ENCODE measurements at regions not wholly inside any gene's neighbourhood (a gene's known extent, or its start where the extent isn't known, plus 50 kb on each side); places are given as distances from the start of the nearest gene placed in this dataset.

DNA sequence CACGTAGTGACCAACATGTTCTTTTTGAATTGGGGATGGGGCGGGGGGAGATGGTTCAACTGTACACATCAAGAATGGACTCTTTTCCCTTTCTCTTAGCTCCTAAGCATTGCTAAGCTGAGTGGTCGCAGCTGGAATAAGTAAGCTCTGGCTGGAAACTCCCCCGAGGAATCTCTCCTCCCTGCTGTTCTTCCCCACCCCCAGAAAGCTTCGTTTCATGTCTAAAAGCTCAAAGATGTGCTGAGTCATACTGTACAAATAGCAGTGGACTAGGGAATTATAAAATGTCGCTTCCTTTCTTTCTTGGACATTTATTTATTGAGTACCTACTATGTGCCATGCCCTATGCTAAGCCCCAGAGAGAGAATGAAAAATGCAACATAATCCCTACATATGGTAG is 191.1 kb upstream of the ADO start (continued):
- TF ChIP-seq, protein P1, sequence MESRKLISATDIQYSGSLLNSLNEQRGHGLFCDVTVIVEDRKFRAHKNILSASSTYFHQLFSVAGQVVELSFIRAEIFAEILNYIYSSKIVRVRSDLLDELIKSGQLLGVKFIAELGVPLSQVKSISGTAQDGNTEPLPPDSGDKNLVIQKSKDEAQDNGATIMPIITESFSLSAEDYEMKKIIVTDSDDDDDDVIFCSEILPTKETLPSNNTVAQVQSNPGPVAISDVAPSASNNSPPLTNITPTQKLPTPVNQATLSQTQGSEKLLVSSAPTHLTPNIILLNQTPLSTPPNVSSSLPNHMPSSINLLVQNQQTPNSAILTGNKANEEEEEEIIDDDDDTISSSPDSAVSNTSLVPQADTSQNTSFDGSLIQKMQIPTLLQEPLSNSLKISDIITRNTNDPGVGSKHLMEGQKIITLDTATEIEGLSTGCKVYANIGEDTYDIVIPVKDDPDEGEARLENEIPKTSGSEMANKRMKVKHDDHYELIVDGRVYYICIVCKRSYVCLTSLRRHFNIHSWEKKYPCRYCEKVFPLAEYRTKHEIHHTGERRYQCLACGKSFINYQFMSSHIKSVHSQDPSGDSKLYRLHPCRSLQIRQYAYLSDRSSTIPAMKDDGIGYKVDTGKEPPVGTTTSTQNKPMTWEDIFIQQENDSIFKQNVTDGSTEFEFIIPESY (IDR thresholded peaks at IDR 0.05; ENCODE audit: borderline replicate concordance, low read depth) = no peak
- TF ChIP-seq TCF12 (IDR thresholded peaks at IDR 0.05) (no peak), POLR2AphosphoS5 (IDR thresholded peaks at IDR 0.05; ENCODE audit: low read depth, low read length) (no peak), CHD2 (IDR thresholded peaks at IDR 0.05; ENCODE audit: low read length, partially characterized antibody) (no peak), TEAD4 (IDR thresholded peaks at IDR 0.05; ENCODE audit: borderline replicate concordance, insufficient read depth) (no peak), SMC3 (IDR thresholded peaks at IDR 0.05; ENCODE audit: low read depth, low read length) (no peak), TAF1 (IDR thresholded peaks at IDR 0.05; ENCODE audit: borderline replicate concordance, low read depth, low read length) (no peak), NFIC (IDR thresholded peaks at IDR 0.05; ENCODE audit: borderline replicate concordance) (no peak)

DNA sequence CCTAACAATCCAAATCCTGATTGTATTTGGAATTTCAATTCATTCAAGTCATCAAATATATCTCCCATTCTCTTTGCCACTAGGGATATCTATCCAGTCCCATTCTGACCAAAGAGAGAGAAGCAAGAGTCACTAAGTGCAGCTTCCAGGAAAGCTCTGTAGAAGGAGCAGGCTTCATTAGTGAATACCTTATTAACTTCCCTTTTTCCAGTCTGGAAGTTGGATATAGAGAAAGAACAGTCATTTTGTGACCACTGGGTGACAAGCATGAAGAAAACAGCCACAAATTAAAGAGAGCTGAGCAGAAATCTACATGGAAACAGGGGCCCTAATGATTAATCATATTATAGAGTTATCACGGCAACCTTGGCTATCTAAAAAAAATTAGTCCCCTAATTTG is 190.7 kb upstream of the ADO start:
- Histone ChIP-seq H4K20me1 (ENCODE audit: insufficient read depth) (no peaks in the 10 kb centered on the region), H3K4me1 (ENCODE audit: control insufficient read depth in 1 of 2, insufficient read depth in 2 of 2, low read depth in 1 of 2, low read length in 1 of 2) (peaks cover 0 to 5% of the 10 kb centered on the region in 2 experiments; a peak in 1 of 4 replicates), H3K9ac (no peak overlapping the region), H3K79me2 (ENCODE audit: insufficient read depth) (no peaks in the 10 kb centered on the region), H3K27ac (ENCODE audit: low read depth in 2 of 2, low read length in 1 of 2) (no peak overlapping the region), H3F3A (replicated peaks; ENCODE audit: insufficient read depth) (no peaks in the 10 kb centered on the region), H3K9me3 (no peaks in the 10 kb centered on the region), H3K9me2 (no peaks in the 10 kb centered on the region), H3K36me3 (replicated peaks in 1 of 2; ENCODE audit: control insufficient read depth in 1 of 2, insufficient read depth in 2 of 2, low read length in 1 of 2) (no peaks in the 10 kb centered on the region), H2AFZ (ENCODE audit: low read depth) (no peak overlapping the region), H3K4me3 (ENCODE audit: low read depth in 2 of 2, low read length in 1 of 2) (no peak overlapping the region), H3K4me2 (no peak overlapping the region), H3K27me3 (ENCODE audit: insufficient read depth) (no peaks in the 10 kb centered on the region)
- DNase-seq = no peak
- 79% methylated on average over 1 of the region's 1 CpG for WGBS (ENCODE audit: low lambda C conversion rate)
- ChIA-PET CTCF (interaction anchor here (5.6 kb wide), 1 partner anchor 204 kb away, joined by 42 read pairs; the partner anchor contains the start of gene EGR2), POLR2A (no interaction called here)
- TF ChIP-seq TEAD4 (IDR thresholded peaks at IDR 0.05; ENCODE audit: borderline replicate concordance, insufficient read depth) = no peak

DNA sequence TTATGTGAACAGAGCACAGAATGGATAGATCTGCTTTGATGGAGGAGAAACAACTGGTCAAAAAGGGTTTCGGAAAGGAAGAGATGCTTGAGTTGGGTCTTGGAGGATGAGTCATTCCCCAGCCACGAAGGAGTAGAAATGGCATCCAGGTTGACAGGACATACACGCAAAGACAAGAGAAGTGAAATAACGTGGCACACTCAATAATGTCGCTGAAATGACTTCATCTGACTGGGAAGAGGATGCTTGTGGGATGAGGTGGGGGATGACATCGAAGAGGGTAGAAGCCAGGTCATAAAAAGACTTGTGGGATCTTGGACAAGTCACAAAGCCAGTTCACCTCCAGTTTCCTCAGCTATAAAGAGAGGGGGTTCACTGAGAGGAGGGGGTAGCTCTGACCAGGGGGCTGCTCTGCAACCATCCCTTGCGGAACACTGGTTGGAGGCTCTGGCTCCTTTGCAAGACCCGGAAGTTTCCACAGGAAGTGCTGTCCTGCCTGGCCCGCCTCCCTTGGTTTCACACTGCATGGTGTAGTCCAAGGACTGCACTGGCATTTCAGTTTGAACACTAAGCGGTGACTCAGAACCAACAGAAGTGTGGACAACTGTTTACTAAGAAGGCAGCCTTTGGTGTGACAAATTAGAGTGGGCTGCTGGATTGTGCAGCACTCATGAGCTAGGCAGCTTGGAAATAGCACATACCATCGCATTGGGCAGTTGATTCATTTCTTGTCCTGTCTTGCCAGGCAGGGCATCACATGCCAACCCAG is 189.9 kb upstream of the ADO start:
- H4K20me1 ChIP-seq (ENCODE audit: insufficient read depth) = no peaks in the 10 kb centered on the region
- no peak for DNase-seq
- H3K27ac ChIP-seq (ENCODE audit: low read depth in 2 of 2, low read length in 1 of 2) = no peak overlapping the region
- no peak overlapping the region for H2AFZ ChIP-seq (ENCODE audit: low read depth)
- no peaks in the 10 kb centered on the region for H3K36me3 ChIP-seq (replicated peaks in 1 of 2; ENCODE audit: control insufficient read depth in 1 of 2, insufficient read depth in 2 of 2, low read length in 1 of 2)
- WGBS (ENCODE audit: low lambda C conversion rate) = 60% methylated on average over 11 of the region's 11 CpGs
- TF ChIP-seq SIN3A (IDR thresholded peaks at IDR 0.05; ENCODE audit: borderline replicate concordance, low read depth, low read length) (no peak), GABPA (IDR thresholded peaks at IDR 0.05; ENCODE audit: low read depth) (0 out of 2 replicates have a peak, but pooled peaks have one; percentile 11)
- ChIA-PET CTCF (interaction anchor here (1.6 kb wide), 1 partner anchor 469 kb away, joined by 6 read pairs; no protein-coding TSS in a partner anchor), POLR2A (no interaction called here)
- no peaks in the 10 kb centered on the region for H3K79me2 ChIP-seq (ENCODE audit: insufficient read depth)
- no peaks in the 10 kb centered on the region for H3F3A ChIP-seq (replicated peaks; ENCODE audit: insufficient read depth)
- H3K9me3 ChIP-seq = no peaks in the 10 kb centered on the region
- no peak overlapping the region for H3K4me3 ChIP-seq (ENCODE audit: low read depth in 2 of 2, low read length in 1 of 2)
- H3K27me3 ChIP-seq (ENCODE audit: insufficient read depth) = no peaks in the 10 kb centered on the region
- no peak overlapping the region for H3K4me2 ChIP-seq
- peaks cover 0 to 9% of the 10 kb centered on the region in 2 experiments; a peak in 1 of 4 replicates for H3K4me1 ChIP-seq (ENCODE audit: control insufficient read depth in 1 of 2, insufficient read depth in 2 of 2, low read depth in 1 of 2, low read length in 1 of 2)
- no peaks in the 10 kb centered on the region for H3K9me2 ChIP-seq
- no peak overlapping the region for H3K9ac ChIP-seq

All from SK-N-SH (cell line).